IMR-90 (cell line): ENCODE measurements at regions not wholly inside any gene's neighbourhood (a gene's known extent, or its start where the extent isn't known, plus 50 kb on each side); places are given as distances from the start of the nearest gene placed in this dataset.

Experiments
- ATAC-seq: fragments of 200-7000 bp; cut with Tn5 transposase; 2 replicates; pipeline ENCODE4 v1.9.1; 2020; ENCODE audit warnings: low read depth, mild to moderate bottlenecking, moderate library complexity
- BruUV-seq: library from RNA; stranded (reverse); fragments of 400-500 nt; replicated peaks from 2 replicates; lab custom pipeline; 2021; lab: Mats Ljungman, UMichigan
- CTCF ChIA-PET: fragments of 300-600 bp; formaldehyde crosslinking; extraction: SDS; loops from one replicate; lab custom pipeline; 2021; ENCODE audit warnings: antibody characterized with exemption; lab: Yijun Ruan, JAX
- POLR2A ChIA-PET: fragments of 300-600 bp; sonication (Branson Sonifier 250); formaldehyde crosslinking; loops from one replicate; lab custom pipeline; 2022; ENCODE audit warnings: antibody characterized with exemption; ENCODE audit not compliant: unreplicated experiment; lab: Charles Lee
- DNase-seq: peaks from one replicate; pipeline ENCODE4 v3.0.0; 2013
- H2AFZ ChIP-seq: replicated peaks from 2 replicates; pipeline ENCODE3; 2013; ENCODE audit warnings: low read length, mild to moderate bottlenecking; ENCODE audit not compliant: poor library complexity
- H2AK5ac ChIP-seq: 2 replicates; pipeline ENCODE4 v1.6.1; 2013; ENCODE audit warnings: low read depth, low read length, inconsistent platforms
- H2AK9ac ChIP-seq: replicated peaks from 2 replicates; pipeline ENCODE3; 2013; ENCODE audit warnings: mild to moderate bottlenecking, low read depth, low read length, moderate library complexity; ENCODE audit not compliant: poor library complexity
- H2BK120ac ChIP-seq: 2 replicates; pipeline ENCODE4 v1.6.1; 2013; ENCODE audit warnings: low read depth, low read length, inconsistent platforms
- H2BK15ac ChIP-seq: 3 replicates; pipeline ENCODE4 v1.6.1; 2013; ENCODE audit warnings: low read depth, low read length, inconsistent platforms
- H2BK20ac ChIP-seq: 2 replicates; pipeline ENCODE4 v1.6.1; 2013; ENCODE audit warnings: low read depth, mild to moderate bottlenecking, inconsistent platforms, low read length, moderate library complexity
- H2BK5ac ChIP-seq: 2 replicates; pipeline ENCODE4 v1.6.1; 2013; ENCODE audit warnings: mild to moderate bottlenecking, low read depth, low read length, inconsistent platforms; ENCODE audit not compliant: poor library complexity, severe bottlenecking
- H3K14ac ChIP-seq: replicated peaks from 2 replicates; pipeline ENCODE4 v1.6.1; 2013; ENCODE audit warnings: low read depth, low read length, inconsistent platforms
- H3K18ac ChIP-seq: 2 replicates; pipeline ENCODE4 v1.6.1; 2013; ENCODE audit warnings: low read depth, low read length, control low read depth
- H3K23ac ChIP-seq: 2 replicates; pipeline ENCODE4 v1.6.1; 2013; ENCODE audit warnings: low read depth, low read length, inconsistent platforms
- H3K27ac ChIP-seq: 2 replicates; pipeline ENCODE4 v1.5.1; 2013; ENCODE audit warnings: mild to moderate bottlenecking, control low read depth, low read length; ENCODE audit not compliant: insufficient read depth
- H3K27me3 ChIP-seq: 2 replicates; pipeline ENCODE4 v1.6.1; 2013; ENCODE audit warnings: low read length; ENCODE audit not compliant: control insufficient read depth, insufficient read depth
- H3K36me3 ChIP-seq: 2 replicates; pipeline ENCODE4 v1.6.1; 2013; ENCODE audit warnings: low read length, mixed read lengths; ENCODE audit not compliant: control insufficient read depth, insufficient read depth
- H3K4ac ChIP-seq: 2 replicates; pipeline ENCODE4 v1.6.1; 2013; ENCODE audit warnings: low read depth, low read length, inconsistent platforms
- H3K4me1 ChIP-seq: 2 replicates; pipeline ENCODE4 v1.6.1; 2013; ENCODE audit warnings: low read length, mixed read lengths; ENCODE audit not compliant: control insufficient read depth, insufficient read depth
- H3K4me2 ChIP-seq: 2 replicates; pipeline ENCODE4 v1.6.1; 2013; ENCODE audit warnings: low read depth, mild to moderate bottlenecking, control low read depth, low read length, moderate library complexity
- H3K4me3 ChIP-seq: 2 replicates; pipeline ENCODE4 v1.5.1; 2013; ENCODE audit warnings: low read depth, mild to moderate bottlenecking, control low read depth, low read length, moderate library complexity; ENCODE audit not compliant: insufficient read depth
- H3K56ac ChIP-seq: 2 replicates; pipeline ENCODE4 v1.6.1; 2013; ENCODE audit warnings: low read length, inconsistent platforms; ENCODE audit not compliant: insufficient read depth; ENCODE audit errors: extremely low read depth
- H3K79me1 ChIP-seq, 2 experiments: 2 replicates each; pipeline ENCODE4 v1.6.1; 2013; ENCODE audit warnings: low read length in 2 of 2, inconsistent platforms in 1 of 2, low read depth in 1 of 2
- H3K9ac ChIP-seq: 2 replicates; pipeline ENCODE4 v1.6.1; 2013; ENCODE audit warnings: low read depth, low read length, control low read depth
- H3K9me1 ChIP-seq: 2 replicates; pipeline ENCODE4 v1.6.1; 2013; ENCODE audit warnings: low read length, inconsistent platforms; ENCODE audit not compliant: insufficient read depth
- H3K9me3 ChIP-seq: 2 replicates; pipeline ENCODE4 v1.6.1; 2013; ENCODE audit warnings: low read length; ENCODE audit not compliant: control insufficient read depth, insufficient read depth
- H4K20me1 ChIP-seq: 2 replicates; pipeline ENCODE4 v1.6.1; 2013; ENCODE audit warnings: low read length, inconsistent platforms; ENCODE audit not compliant: insufficient read depth
- H4K5ac ChIP-seq: 2 replicates; pipeline ENCODE4 v1.6.1; 2013; ENCODE audit warnings: mild to moderate bottlenecking, low read depth, low read length, control low read depth
- H4K8ac ChIP-seq, 2 experiments: 2 replicates each; pipeline ENCODE4 v1.6.1; 2013; ENCODE audit warnings: low read depth in 2 of 2, low read length in 2 of 2, control low read depth in 1 of 2, inconsistent platforms in 1 of 2
- H4K91ac ChIP-seq: 2 replicates; pipeline ENCODE4 v1.6.1; 2013; ENCODE audit warnings: low read depth, low read length, inconsistent platforms; ENCODE audit not compliant: insufficient read depth
- BHLHE40 ChIP-seq: fragments of 150-350 bp; IDR thresholded peaks from 2 replicates; pipeline ENCODE4 v1.6.1; 2016; ENCODE audit warnings: mild to moderate bottlenecking, low read depth, low read length
- CEBPB ChIP-seq: IDR thresholded peaks from 2 replicates; pipeline ENCODE4 v1.6.1; 2012; ENCODE audit warnings: low read depth, low read length, improper control_type of control experiment
- CHD1 ChIP-seq: IDR thresholded peaks from 2 replicates; pipeline ENCODE4 v1.6.1; 2012; ENCODE audit warnings: low read depth, low read length, improper control_type of control experiment
- ELK1 ChIP-seq: fragments of 150-350 bp; IDR thresholded peaks from 2 replicates; pipeline ENCODE4 v1.6.1; 2016; ENCODE audit warnings: low read depth, mild to moderate bottlenecking, low read length, moderate library complexity, borderline replicate concordance
- FOS ChIP-seq: fragments of 150-350 bp; IDR thresholded peaks from 2 replicates; pipeline ENCODE4 v1.6.1; 2016; ENCODE audit warnings: low read depth, low read length
- MAFK ChIP-seq: IDR thresholded peaks from 2 replicates; pipeline ENCODE4 v1.6.1; 2012; ENCODE audit warnings: low read depth, low read length, improper control_type of control experiment
- MAZ ChIP-seq: IDR thresholded peaks from 2 replicates; pipeline ENCODE4 v1.6.1; 2012; ENCODE audit warnings: low read depth, mild to moderate bottlenecking, low read length, improper control_type of control experiment, moderate library complexity, borderline replicate concordance
- MXI1 ChIP-seq: IDR thresholded peaks from 2 replicates; pipeline ENCODE4 v1.6.1; 2012; ENCODE audit warnings: low read depth, mild to moderate bottlenecking, low read length, moderate library complexity, borderline replicate concordance
- NFE2L2 ChIP-seq: fragments of 150-350 bp; IDR thresholded peaks from 2 replicates; pipeline ENCODE4 v1.6.1; 2016; ENCODE audit warnings: low read depth, mild to moderate bottlenecking, low read length
- POLR2A ChIP-seq: IDR thresholded peaks from 2 replicates; pipeline ENCODE4 v1.6.1; 2012; ENCODE audit warnings: mild to moderate bottlenecking, low read depth, low read length
- RAD21 ChIP-seq: IDR thresholded peaks from 2 replicates; pipeline ENCODE4 v1.6.1; 2012; ENCODE audit warnings: low read length, improper control_type of control experiment
- RCOR1 ChIP-seq: IDR thresholded peaks from 2 replicates; pipeline ENCODE4 v1.6.1; 2012; ENCODE audit warnings: mild to moderate bottlenecking, low read length, improper control_type of control experiment; ENCODE audit not compliant: insufficient replicate concordance
- RFX5 ChIP-seq: IDR thresholded peaks from 2 replicates; pipeline ENCODE4 v1.8.0; 2012; ENCODE audit warnings: low read depth, mild to moderate bottlenecking, low read length, moderate library complexity
- SMC3 ChIP-seq: fragments of 150-350 bp; IDR thresholded peaks from 2 replicates; pipeline ENCODE4 v1.6.1; 2016; ENCODE audit warnings: low read depth, mild to moderate bottlenecking, antibody characterized with exemption, low read length, moderate library complexity
- USF2 ChIP-seq: fragments of 150-350 bp; IDR thresholded peaks from 2 replicates; pipeline ENCODE4 v1.6.1; 2017; ENCODE audit warnings: mild to moderate bottlenecking, antibody characterized with exemption, low read length, low read depth
- WGBS, 2 experiments: methylation state at CpG; one replicate each; pipeline versions ENCODE4 v1.1.5 to v1.1.7; 2013; ENCODE audit warnings: missing lambda C conversion rate in 2 of 2; ENCODE audit not compliant: insufficient read length in 1 of 2; ENCODE audit errors: extremely low coverage in 2 of 2; 5-methylcytosine and 5-hydroxymethylcytosine counted together
- dilution Hi-C: fragments of 300-500 bp; cut with HindIII; formaldehyde crosslinking; loops from one replicate; pipeline ENCODE4 v1.14.3; 2018; ENCODE audit warnings: low sequenced_read_pairs; ENCODE audit not compliant: unreplicated experiment
- in situ Hi-C: fragments of 300-500 bp; cut with MboI; formaldehyde crosslinking; loops from 3 replicates; pipeline ENCODE4 v1.14.3; 2019; ENCODE audit warnings: low sequenced_read_pairs, inconsistent platforms, mixed read lengths
- intact Hi-C: fragments of 100-400 bp; cut with micrococcal nuclease; formaldehyde crosslinking; loops from 2 replicates; pipeline ENCODE4 v1.10.0; 2022
- TF ChIP-seq, protein P1 (sequence below): conservative IDR thresholded peaks from 2 replicates; pipeline ENCODE4 v1.5.1; 2012; ENCODE audit warnings: mild to moderate bottlenecking, low read depth, low read length, improper control_type of control experiment

GRCh38 chr1:218058730-218059129 is 226.4 kb upstream of the RRP15 start:
- no CpG with 5 or more reads among the region's 2 CpGs for WGBS, 2 experiments

More at GRCh38 chr1:218058730-218059129, 226.4 kb upstream of the RRP15 start:
- TF ChIP-seq BHLHE40 (no peak), RFX5 (no peak), CHD1 (no peak), NFE2L2 (no peak), SMC3 (no peak), CEBPB (no peak), RAD21 (no peak), RCOR1 (no peak), FOS (no peak), ELK1 (no peak), MAZ (no peak), MAFK (no peak), MXI1 (no peak), USF2 (no peak), POLR2A (no peak)
- TF ChIP-seq, protein P1, sequence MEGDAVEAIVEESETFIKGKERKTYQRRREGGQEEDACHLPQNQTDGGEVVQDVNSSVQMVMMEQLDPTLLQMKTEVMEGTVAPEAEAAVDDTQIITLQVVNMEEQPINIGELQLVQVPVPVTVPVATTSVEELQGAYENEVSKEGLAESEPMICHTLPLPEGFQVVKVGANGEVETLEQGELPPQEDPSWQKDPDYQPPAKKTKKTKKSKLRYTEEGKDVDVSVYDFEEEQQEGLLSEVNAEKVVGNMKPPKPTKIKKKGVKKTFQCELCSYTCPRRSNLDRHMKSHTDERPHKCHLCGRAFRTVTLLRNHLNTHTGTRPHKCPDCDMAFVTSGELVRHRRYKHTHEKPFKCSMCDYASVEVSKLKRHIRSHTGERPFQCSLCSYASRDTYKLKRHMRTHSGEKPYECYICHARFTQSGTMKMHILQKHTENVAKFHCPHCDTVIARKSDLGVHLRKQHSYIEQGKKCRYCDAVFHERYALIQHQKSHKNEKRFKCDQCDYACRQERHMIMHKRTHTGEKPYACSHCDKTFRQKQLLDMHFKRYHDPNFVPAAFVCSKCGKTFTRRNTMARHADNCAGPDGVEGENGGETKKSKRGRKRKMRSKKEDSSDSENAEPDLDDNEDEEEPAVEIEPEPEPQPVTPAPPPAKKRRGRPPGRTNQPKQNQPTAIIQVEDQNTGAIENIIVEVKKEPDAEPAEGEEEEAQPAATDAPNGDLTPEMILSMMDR: no peak
- no peak overlapping the region for H4K8ac ChIP-seq
- no peak overlapping the region for H3K14ac ChIP-seq
- no peak overlapping the region for H4K91ac ChIP-seq
- no peak overlapping the region for H2BK20ac ChIP-seq
- H3K18ac ChIP-seq: no peak overlapping the region
- H3K4me3 ChIP-seq: no peak overlapping the region
- no peak overlapping the region for H3K56ac ChIP-seq
- no peak overlapping the region for H2BK15ac ChIP-seq
- no peak overlapping the region for H3K27ac ChIP-seq
- intact Hi-C loops (no loop called here), dilution Hi-C loops (no loop called here), in situ Hi-C loops (no loop called here)
- no peaks in the 10 kb centered on the region for H3K9me3 ChIP-seq
- H2AK9ac ChIP-seq: no peak overlapping the region
- DNase-seq: no peak
- no peak overlapping the region for H2AK5ac ChIP-seq
- H4K5ac ChIP-seq: no peak overlapping the region
- H3K36me3 ChIP-seq: no peaks in the 10 kb centered on the region
- ChIA-PET POLR2A (no interaction called here), CTCF (no interaction called here)
- no peak overlapping the region for H3K4me2 ChIP-seq
- BruUV-seq: no TSS peak
- no peak overlapping the region for H2BK5ac ChIP-seq
- no peak overlapping the region for H2BK120ac ChIP-seq
- no peaks in the 10 kb centered on the region for H3K9me1 ChIP-seq
- no peaks in the 10 kb centered on the region for H3K27me3 ChIP-seq
- H2AFZ ChIP-seq: no peak overlapping the region
- H3K4me1 ChIP-seq: no peaks in the 10 kb centered on the region
- H3K79me1 ChIP-seq: no peaks in the 10 kb centered on the region
- H3K9ac ChIP-seq: no peak overlapping the region
- no peak overlapping the region for H3K23ac ChIP-seq
- ATAC-seq: no peak
- H3K4ac ChIP-seq: no peak overlapping the region
- no peaks in the 10 kb centered on the region for H4K20me1 ChIP-seq
